GM23248 (cell line): ENCODE measurements at regions not wholly inside any gene's neighbourhood (a gene's known extent, or its start where the extent isn't known, plus 50 kb on each side); places are given as distances from the start of the nearest gene placed in this dataset.

Experiments
- EZH2 ChIP-seq: fragments of 200-600 bp; sonication (generic); IDR thresholded peaks from 2 replicates; pipeline ENCODE4 v1.6.1; 2018; ENCODE audit warnings: antibody characterized with exemption, mild to moderate bottlenecking; ENCODE audit not compliant: insufficient read depth, poor library complexity, severe bottlenecking
- EZH2phosphoT487 ChIP-seq: fragments of 200-600 bp; sonication (generic); IDR thresholded peaks from 2 replicates; pipeline ENCODE4 v1.6.1; 2018; ENCODE audit warnings: antibody characterized with exemption, moderate library complexity, mild to moderate bottlenecking, low read depth; ENCODE audit not compliant: insufficient read depth

DNA sequence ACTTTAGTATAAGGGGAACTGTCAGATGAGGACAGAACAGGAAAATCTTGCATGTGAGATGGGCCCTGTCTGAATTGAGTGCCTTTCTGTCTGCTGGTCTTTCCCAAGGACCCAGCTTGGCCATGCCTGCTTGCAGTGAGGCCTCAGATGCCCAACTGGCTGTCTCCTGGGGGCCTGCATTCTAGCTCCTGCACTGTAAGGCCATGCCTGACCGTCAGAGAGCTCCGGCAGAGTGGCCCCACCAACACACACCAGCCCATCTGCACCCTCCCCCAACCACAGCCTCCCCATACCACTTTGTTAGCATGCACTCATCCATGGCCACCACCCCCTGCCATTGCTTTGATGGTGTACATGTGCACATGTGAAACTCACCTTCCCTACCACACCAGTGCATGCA is 190.4 kb upstream of the RPRM start:
- TF ChIP-seq EZH2 (no peak), EZH2phosphoT487 (no peak)
